ENCODE measurements at regions not wholly inside any gene's neighbourhood (a gene's known extent, or its start where the extent isn't known, plus 50 kb on each side); places are given as distances from the start of the nearest gene placed in this dataset.

GRCh38 chr6:140538926-140539325, 1164.5 kb upstream of the CITED2 start:
- no peak for TF ChIP-seq EZH2 (IDR thresholded peaks at IDR 0.05)
- TF ChIP-seq, protein P1, sequence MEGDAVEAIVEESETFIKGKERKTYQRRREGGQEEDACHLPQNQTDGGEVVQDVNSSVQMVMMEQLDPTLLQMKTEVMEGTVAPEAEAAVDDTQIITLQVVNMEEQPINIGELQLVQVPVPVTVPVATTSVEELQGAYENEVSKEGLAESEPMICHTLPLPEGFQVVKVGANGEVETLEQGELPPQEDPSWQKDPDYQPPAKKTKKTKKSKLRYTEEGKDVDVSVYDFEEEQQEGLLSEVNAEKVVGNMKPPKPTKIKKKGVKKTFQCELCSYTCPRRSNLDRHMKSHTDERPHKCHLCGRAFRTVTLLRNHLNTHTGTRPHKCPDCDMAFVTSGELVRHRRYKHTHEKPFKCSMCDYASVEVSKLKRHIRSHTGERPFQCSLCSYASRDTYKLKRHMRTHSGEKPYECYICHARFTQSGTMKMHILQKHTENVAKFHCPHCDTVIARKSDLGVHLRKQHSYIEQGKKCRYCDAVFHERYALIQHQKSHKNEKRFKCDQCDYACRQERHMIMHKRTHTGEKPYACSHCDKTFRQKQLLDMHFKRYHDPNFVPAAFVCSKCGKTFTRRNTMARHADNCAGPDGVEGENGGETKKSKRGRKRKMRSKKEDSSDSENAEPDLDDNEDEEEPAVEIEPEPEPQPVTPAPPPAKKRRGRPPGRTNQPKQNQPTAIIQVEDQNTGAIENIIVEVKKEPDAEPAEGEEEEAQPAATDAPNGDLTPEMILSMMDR (IDR thresholded peaks at IDR 0.05): no peak
